Nephron (organoid): ENCODE measurements at regions not wholly inside any gene's neighbourhood (a gene's known extent, or its start where the extent isn't known, plus 50 kb on each side); places are given as distances from the start of the nearest gene placed in this dataset.
"Not testable (repeated sequence)": the region's sequence is repeated elsewhere in the genome, so short reads cannot be mapped to it uniquely, and the experiment has no call there.

Experiments used
- H3K27ac Mint-ChIP-seq, 3 experiments: 2 replicates each; pipeline ENCODE4 v1.8.0; 2020; ENCODE audit warnings: mixed read lengths in 3 of 3, mild to moderate bottlenecking in 2 of 3, moderate library complexity in 1 of 3
- H3K27me3 Mint-ChIP-seq: 2 replicates; pipeline ENCODE4 v1.8.0; 2021; ENCODE audit warnings: low read depth, mild to moderate bottlenecking, moderate library complexity, mixed read lengths
- H3K36me3 Mint-ChIP-seq: 2 replicates; pipeline ENCODE4 v1.8.0; 2020; ENCODE audit warnings: low read depth, mixed read lengths
- H3K4me1 Mint-ChIP-seq: 2 replicates; pipeline ENCODE4 v1.8.0; 2020; ENCODE audit warnings: mixed read lengths
- H3K4me3 Mint-ChIP-seq, 3 experiments: 2 replicates each; pipeline ENCODE4 v1.8.0; 2020; ENCODE audit warnings: mild to moderate bottlenecking in 3 of 3, mixed read lengths in 3 of 3, moderate library complexity in 2 of 3
- H3K9me3 Mint-ChIP-seq: 2 replicates; pipeline ENCODE4 v1.8.0; 2020; ENCODE audit warnings: mixed read lengths
- TF ChIP-seq, protein P1 (sequence below), 3 experiments: fragments of 200-600 bp; sonication (generic); IDR thresholded peaks; one replicate each; pipeline ENCODE4 v1.5.0; 2021; ENCODE audit warnings: antibody characterized with exemption in 3 of 3; ENCODE audit not compliant: unreplicated experiment in 3 of 3

DNA sequence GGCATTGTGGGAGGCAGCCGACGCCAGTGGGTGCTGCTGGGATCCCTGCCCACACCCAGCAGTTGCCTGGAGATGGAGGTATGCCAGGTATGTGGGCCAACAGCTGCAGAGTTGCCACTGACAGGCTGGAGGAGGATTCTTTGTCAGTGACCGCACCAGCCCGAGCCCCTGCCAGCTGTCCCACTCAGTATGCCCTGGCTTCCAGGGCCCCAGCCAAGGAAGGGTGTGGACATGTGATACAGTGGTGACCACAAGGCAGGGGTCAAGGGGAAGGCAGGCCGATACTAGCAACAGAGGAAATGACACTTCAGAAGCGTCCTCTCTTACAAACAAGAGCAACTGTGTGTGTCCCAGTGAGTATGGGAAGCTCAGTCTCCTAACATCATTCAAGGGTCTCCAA is 185.1 kb upstream of the NOTCH2NLA start:
- H3K4me1 Mint-ChIP-seq, result peaks cover 10% of the 10 kb centered on the region
- not testable (repeated sequence) for H3K27me3 Mint-ChIP-seq, H3K27ac Mint-ChIP-seq, H3K9me3 Mint-ChIP-seq, H3K4me3 Mint-ChIP-seq, H3K36me3 Mint-ChIP-seq

- H3K36me3 Mint-ChIP-seq, H3K9me3 Mint-ChIP-seq, H3K27me3 Mint-ChIP-seq: not testable (repeated sequence)
Measured at GRCh38 chr1:146411923-146412322, 183.1 kb upstream of the NOTCH2NLA start.

GRCh38 chr1:146409817-146410441 is 181.1 kb upstream of the NOTCH2NLA start:
- Mint-ChIP-seq H3K4me3 (peak overlapping the region; percentile 75 to 83 (median 82)), H3K27ac (peak overlapping the region; percentile 97 to 100 (median 99))
- not testable (repeated sequence) for H3K36me3 Mint-ChIP-seq, H3K4me1 Mint-ChIP-seq, H3K9me3 Mint-ChIP-seq, H3K27me3 Mint-ChIP-seq

More at GRCh38 chr1:146411923-146412322, 183.1 kb upstream of the NOTCH2NLA start:
- H3K4me1 Mint-ChIP-seq, result peaks cover 10% of the 10 kb centered on the region
- not testable (repeated sequence) for H3K27ac Mint-ChIP-seq, H3K4me3 Mint-ChIP-seq

GRCh38 chr1:146409116-146409801 is 180.4 kb upstream of the NOTCH2NLA start:
- not testable (repeated sequence) for H3K9me3 Mint-ChIP-seq, H3K36me3 Mint-ChIP-seq, H3K4me1 Mint-ChIP-seq, H3K27me3 Mint-ChIP-seq
- Mint-ChIP-seq H3K4me3 (peak overlapping the region; percentile 75 to 83 (median 82)), H3K27ac (peak overlapping the region; percentile 97 to 100 (median 99))

DNA sequence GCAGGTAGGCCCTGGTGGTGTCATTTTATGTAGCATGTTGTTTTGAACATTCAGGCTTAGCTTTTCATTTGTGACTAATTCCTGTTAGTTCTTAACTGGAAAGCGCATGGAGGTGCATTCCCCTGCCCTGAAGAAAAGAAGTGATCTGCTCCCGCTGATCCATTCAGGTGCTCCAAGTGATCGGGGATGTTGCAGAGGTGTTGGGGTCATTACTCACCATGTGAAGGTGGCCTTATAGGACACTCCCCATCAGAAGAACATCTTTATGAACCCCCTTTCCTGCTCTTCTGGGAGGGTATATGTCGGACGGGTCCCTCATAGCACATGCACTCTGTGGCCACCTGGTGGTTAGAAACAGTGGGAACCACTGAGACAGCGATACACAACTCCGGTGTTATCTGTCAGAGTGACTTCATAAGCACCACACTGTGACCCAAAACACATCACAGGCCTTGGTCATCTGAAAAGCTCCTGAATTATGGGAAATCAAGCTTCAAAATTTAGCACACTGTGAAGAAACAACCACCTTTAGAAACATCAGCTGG is 172.5 kb upstream of the NOTCH2NLA start:
- H3K4me3 Mint-ChIP-seq, H3K4me1 Mint-ChIP-seq, H3K27ac Mint-ChIP-seq, H3K9me3 Mint-ChIP-seq, H3K27me3 Mint-ChIP-seq, H3K36me3 Mint-ChIP-seq: not testable (repeated sequence)
- TF ChIP-seq, protein P1, sequence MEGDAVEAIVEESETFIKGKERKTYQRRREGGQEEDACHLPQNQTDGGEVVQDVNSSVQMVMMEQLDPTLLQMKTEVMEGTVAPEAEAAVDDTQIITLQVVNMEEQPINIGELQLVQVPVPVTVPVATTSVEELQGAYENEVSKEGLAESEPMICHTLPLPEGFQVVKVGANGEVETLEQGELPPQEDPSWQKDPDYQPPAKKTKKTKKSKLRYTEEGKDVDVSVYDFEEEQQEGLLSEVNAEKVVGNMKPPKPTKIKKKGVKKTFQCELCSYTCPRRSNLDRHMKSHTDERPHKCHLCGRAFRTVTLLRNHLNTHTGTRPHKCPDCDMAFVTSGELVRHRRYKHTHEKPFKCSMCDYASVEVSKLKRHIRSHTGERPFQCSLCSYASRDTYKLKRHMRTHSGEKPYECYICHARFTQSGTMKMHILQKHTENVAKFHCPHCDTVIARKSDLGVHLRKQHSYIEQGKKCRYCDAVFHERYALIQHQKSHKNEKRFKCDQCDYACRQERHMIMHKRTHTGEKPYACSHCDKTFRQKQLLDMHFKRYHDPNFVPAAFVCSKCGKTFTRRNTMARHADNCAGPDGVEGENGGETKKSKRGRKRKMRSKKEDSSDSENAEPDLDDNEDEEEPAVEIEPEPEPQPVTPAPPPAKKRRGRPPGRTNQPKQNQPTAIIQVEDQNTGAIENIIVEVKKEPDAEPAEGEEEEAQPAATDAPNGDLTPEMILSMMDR (IDR thresholded peaks at IDR 0.05; ENCODE audit: unreplicated experiment in 3 of 3), result peak; percentile 43 to 56 (median 49)

GRCh38 chr1:146400173-146401121 is 171.6 kb upstream of the NOTCH2NLA start:
- not testable (repeated sequence) for H3K4me1 Mint-ChIP-seq, H3K9me3 Mint-ChIP-seq, H3K27ac Mint-ChIP-seq, H3K36me3 Mint-ChIP-seq, H3K4me3 Mint-ChIP-seq, H3K27me3 Mint-ChIP-seq

GRCh38 chr1:146399225-146399624 is 170.4 kb upstream of the NOTCH2NLA start:
- H3K4me1 Mint-ChIP-seq, H3K36me3 Mint-ChIP-seq, H3K4me3 Mint-ChIP-seq, H3K27me3 Mint-ChIP-seq, H3K27ac Mint-ChIP-seq, H3K9me3 Mint-ChIP-seq: not testable (repeated sequence)

DNA sequence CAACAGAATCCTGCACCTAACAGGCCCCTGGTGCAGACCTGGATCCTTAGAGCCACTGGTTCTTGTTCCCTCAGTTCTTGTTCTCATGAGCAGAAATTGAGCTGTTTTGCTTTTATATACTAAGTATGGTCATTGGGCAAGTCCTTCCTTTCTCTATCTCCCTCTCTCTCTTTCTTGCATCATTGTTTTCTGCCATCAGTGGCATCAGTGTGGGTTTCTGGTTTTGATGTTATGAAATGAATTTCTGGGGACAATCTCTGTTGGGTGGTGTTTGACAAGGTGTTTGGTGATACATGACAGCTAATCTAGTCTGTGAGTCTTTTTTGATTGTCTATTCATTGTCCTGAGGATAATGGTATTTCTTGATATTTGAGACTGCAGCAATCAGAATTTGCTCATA is 168.0 kb upstream of the NOTCH2NLA start:
- not testable (repeated sequence) for H3K4me3 Mint-ChIP-seq, H3K36me3 Mint-ChIP-seq, H3K27ac Mint-ChIP-seq, H3K4me1 Mint-ChIP-seq, H3K9me3 Mint-ChIP-seq, H3K27me3 Mint-ChIP-seq

GRCh38 chr1:146396242-146396641 is 167.4 kb upstream of the NOTCH2NLA start:
- not testable (repeated sequence) for H3K27me3 Mint-ChIP-seq, H3K36me3 Mint-ChIP-seq, H3K4me3 Mint-ChIP-seq, H3K27ac Mint-ChIP-seq, H3K4me1 Mint-ChIP-seq, H3K9me3 Mint-ChIP-seq

DNA sequence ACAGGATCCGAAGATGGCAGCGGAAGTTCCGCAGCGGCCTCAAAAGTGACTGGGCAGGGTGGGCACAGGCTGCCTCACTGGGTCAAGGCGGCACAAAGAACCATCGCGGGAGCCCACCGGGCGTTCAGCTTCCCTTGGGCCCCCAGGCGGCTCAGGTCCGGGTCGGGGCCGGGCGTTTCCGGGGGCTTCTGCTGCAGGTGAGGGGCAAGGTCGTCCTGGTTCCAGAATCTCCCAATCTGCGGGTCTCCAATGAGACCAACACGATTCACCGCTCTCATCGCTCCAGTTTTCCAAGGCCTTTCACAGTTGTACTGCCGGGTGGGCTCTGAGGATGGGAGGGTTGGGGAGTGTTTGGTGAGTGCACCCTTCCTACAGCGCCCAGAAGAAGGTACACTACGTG is 165.0 kb upstream of the NOTCH2NLA start:
- H3K9me3 Mint-ChIP-seq, H3K27me3 Mint-ChIP-seq, H3K4me3 Mint-ChIP-seq, H3K36me3 Mint-ChIP-seq, H3K4me1 Mint-ChIP-seq, H3K27ac Mint-ChIP-seq: not testable (repeated sequence)

GRCh38 chr1:146393154-146393553 is 164.3 kb upstream of the NOTCH2NLA start:
- H3K4me1 Mint-ChIP-seq, H3K9me3 Mint-ChIP-seq, H3K27ac Mint-ChIP-seq, H3K36me3 Mint-ChIP-seq, H3K27me3 Mint-ChIP-seq, H3K4me3 Mint-ChIP-seq: not testable (repeated sequence)

- H3K4me3 Mint-ChIP-seq, H3K36me3 Mint-ChIP-seq, H3K27me3 Mint-ChIP-seq, H3K4me1 Mint-ChIP-seq, H3K27ac Mint-ChIP-seq, H3K9me3 Mint-ChIP-seq: not testable (repeated sequence)
Measured at GRCh38 chr1:146389178-146389577, 160.4 kb upstream of the NOTCH2NLA start.

DNA sequence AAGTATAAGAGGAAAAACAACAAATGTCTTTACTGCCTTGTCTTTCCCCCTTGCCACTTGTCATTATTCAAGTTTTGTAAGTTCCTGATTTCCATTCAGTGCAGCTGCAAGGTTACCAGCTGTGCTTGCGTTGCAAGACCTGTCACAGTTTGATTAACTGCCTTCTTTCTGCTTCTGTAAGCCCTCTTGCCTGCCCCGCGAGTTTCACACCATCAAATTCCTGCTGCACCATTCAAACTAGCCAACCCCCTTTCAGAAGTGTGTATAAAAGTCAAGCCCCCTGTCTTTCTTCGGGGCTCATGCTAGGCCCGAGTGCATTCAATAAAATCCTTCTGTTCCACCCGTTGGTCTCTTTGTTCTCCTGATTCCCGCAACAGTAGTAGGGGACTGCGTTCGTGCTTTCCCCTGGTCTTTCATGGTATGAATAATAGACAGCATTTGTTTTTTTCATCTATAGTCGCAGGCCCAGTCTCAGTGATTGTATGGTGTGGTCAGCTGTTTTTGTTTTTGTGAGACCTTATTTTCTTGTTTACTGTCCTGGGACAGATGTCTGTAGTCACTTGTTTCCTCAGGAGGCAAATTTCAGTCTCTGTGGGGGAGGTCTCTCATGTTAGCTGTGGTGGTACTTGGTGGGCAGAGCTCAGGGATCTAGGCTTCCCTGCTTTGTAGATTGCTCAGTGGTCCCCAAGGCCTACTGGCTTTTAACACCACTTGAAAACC is 159.1 kb upstream of the NOTCH2NLA start:
- Mint-ChIP-seq H3K27ac (peak overlapping the region; percentile 100), H3K4me3 (peak overlapping the region; percentile 92 to 96 (median 94))
- H3K27me3 Mint-ChIP-seq, H3K9me3 Mint-ChIP-seq, H3K36me3 Mint-ChIP-seq, H3K4me1 Mint-ChIP-seq: not testable (repeated sequence)
